ENCODE measurements at regions not wholly inside any gene's neighbourhood (a gene's known extent, or its start where the extent isn't known, plus 50 kb on each side); places are given as distances from the start of the nearest gene placed in this dataset.

- Histone ChIP-seq H3K27me3 (replicated peaks; ENCODE audit: insufficient read depth, low read depth, low read length, poor library complexity) (no peaks in the 10 kb centered on the region), H3K27ac (ENCODE audit: low read depth, low read length, poor library complexity, severe bottlenecking) (no peak overlapping the region), H3K9me3 (ENCODE audit: low read depth, low read length, poor library complexity, severe bottlenecking) (no peaks in the 10 kb centered on the region), H3K36me3 (ENCODE audit: insufficient read depth, low read length, poor library complexity, severe bottlenecking) (no peaks in the 10 kb centered on the region), H3K4me1 (ENCODE audit: insufficient read depth, low read length, poor library complexity, severe bottlenecking) (no peaks in the 10 kb centered on the region), H3K4me3 (ENCODE audit: low read depth, low read length, poor library complexity, severe bottlenecking) (no peak overlapping the region)
- ChIA-PET POLR2A (ENCODE audit: low non-redundant PET) (no interaction called here), CTCF (no interaction called here)
- no peak for DNase-seq (ENCODE audit: low spot score)
- intact Hi-C loops (cut with micrococcal nuclease; ENCODE audit: unreplicated experiment) = no loop called here
- BruUV-seq (replicated peaks) = no TSS peak
- TF ChIP-seq EZH2 (IDR thresholded peaks at IDR 0.05; ENCODE audit: borderline replicate concordance, low read depth, low read length, poor library complexity, severe bottlenecking) = no peak
- no peak for TF ChIP-seq CTCF (conservative IDR thresholded peaks at IDR 0.05; ENCODE audit: low read depth, low read length)
Observed at GRCh38 chr18:25729072-25729471, 361.3 kb downstream of the SS18 start.

- no peak overlapping the region for H3K4me3 ChIP-seq (ENCODE audit: low read depth, low read length, poor library complexity, severe bottlenecking)
- TF ChIP-seq EZH2 (IDR thresholded peaks at IDR 0.05; ENCODE audit: borderline replicate concordance, low read depth, low read length, poor library complexity, severe bottlenecking) = no peak
- no peak for TF ChIP-seq CTCF (conservative IDR thresholded peaks at IDR 0.05; ENCODE audit: low read depth, low read length)
- no peak for DNase-seq (ENCODE audit: low spot score)
- H3K4me1 ChIP-seq (ENCODE audit: insufficient read depth, low read length, poor library complexity, severe bottlenecking) = no peaks in the 10 kb centered on the region
- H3K27me3 ChIP-seq (replicated peaks; ENCODE audit: insufficient read depth, low read depth, low read length, poor library complexity) = no peaks in the 10 kb centered on the region
- no peaks in the 10 kb centered on the region for H3K36me3 ChIP-seq (ENCODE audit: insufficient read depth, low read length, poor library complexity, severe bottlenecking)
- H3K27ac ChIP-seq (ENCODE audit: low read depth, low read length, poor library complexity, severe bottlenecking) = no peak overlapping the region
- intact Hi-C loops (cut with micrococcal nuclease; ENCODE audit: unreplicated experiment) = no loop called here
- BruUV-seq (replicated peaks) = no TSS peak
- POLR2A ChIA-PET (ENCODE audit: low non-redundant PET) = no interaction called here
- CTCF ChIA-PET = no interaction called here
- no peaks in the 10 kb centered on the region for H3K9me3 ChIP-seq (ENCODE audit: low read depth, low read length, poor library complexity, severe bottlenecking)
Observed at GRCh38 chr18:25727281-25727985, 363.0 kb downstream of the SS18 start.

DNA sequence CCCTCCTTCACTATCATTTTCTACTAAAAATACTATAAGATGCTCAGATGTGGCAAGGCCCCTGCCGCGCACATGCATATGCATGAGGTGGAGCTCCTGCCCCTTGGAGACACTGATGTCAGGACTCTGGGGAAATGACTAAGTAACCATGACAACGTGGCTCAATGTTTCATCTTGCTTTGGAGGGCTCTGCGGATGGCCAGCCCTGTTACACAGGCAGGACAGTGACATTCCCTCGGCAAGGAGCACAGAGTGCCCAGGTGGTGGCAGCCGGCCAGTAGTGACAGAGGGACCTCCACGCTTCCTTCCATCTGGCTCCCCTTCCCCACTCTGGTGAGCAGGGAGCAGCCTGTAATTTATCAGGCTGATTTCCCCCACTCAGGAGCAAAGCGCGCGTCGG, 364.1 kb downstream of the SS18 start:
- no peak for DNase-seq (ENCODE audit: low spot score)
- TF ChIP-seq CTCF (conservative IDR thresholded peaks at IDR 0.05; ENCODE audit: low read depth, low read length) (no peak), EZH2 (IDR thresholded peaks at IDR 0.05; ENCODE audit: borderline replicate concordance, low read depth, low read length, poor library complexity, severe bottlenecking) (no peak)
- Histone ChIP-seq H3K27me3 (replicated peaks; ENCODE audit: insufficient read depth, low read depth, low read length, poor library complexity) (no peaks in the 10 kb centered on the region), H3K27ac (ENCODE audit: low read depth, low read length, poor library complexity, severe bottlenecking) (no peak overlapping the region), H3K9me3 (ENCODE audit: low read depth, low read length, poor library complexity, severe bottlenecking) (no peaks in the 10 kb centered on the region), H3K4me1 (ENCODE audit: insufficient read depth, low read length, poor library complexity, severe bottlenecking) (no peaks in the 10 kb centered on the region), H3K4me3 (ENCODE audit: low read depth, low read length, poor library complexity, severe bottlenecking) (no peak overlapping the region), H3K36me3 (ENCODE audit: insufficient read depth, low read length, poor library complexity, severe bottlenecking) (no peaks in the 10 kb centered on the region)
- BruUV-seq (replicated peaks) = no TSS peak
- POLR2A ChIA-PET (ENCODE audit: low non-redundant PET) = no interaction called here
- CTCF ChIA-PET = no interaction called here
- intact Hi-C loops (cut with micrococcal nuclease; ENCODE audit: unreplicated experiment) = no loop called here

Measured in A673 (cell line).